HL-60 (cell line): ENCODE measurements at regions not wholly inside any gene's neighbourhood (a gene's known extent, or its start where the extent isn't known, plus 50 kb on each side); places are given as distances from the start of the nearest gene placed in this dataset.

Experiments used
- DNase-seq, 2 experiments: peaks; one replicate each; pipeline ENCODE4 v3.0.0-alpha.2; 2010 to 2020; ENCODE audit warnings: low read depth in 1 of 2, low spot score in 1 of 2
- H3K27ac ChIP-seq: fragments of 250-450 bp; sonication (Bioruptor Pico); replicated peaks from 2 replicates; pipeline ENCODE4 v1.5.1; 2020; ENCODE audit warnings: mild to moderate bottlenecking, moderate library complexity
- H3K27me3 ChIP-seq: fragments of 250-450 bp; sonication (Bioruptor Pico); 2 replicates; pipeline ENCODE4 v1.5.1; 2021; ENCODE audit warnings: mild to moderate bottlenecking, moderate library complexity; ENCODE audit not compliant: insufficient read depth, poor library complexity, severe bottlenecking
- H3K4me3 ChIP-seq: replicated peaks from 2 replicates; pipeline ENCODE4 v1.5.1; 2011; ENCODE audit warnings: mild to moderate bottlenecking, control low read depth, low read length; ENCODE audit not compliant: insufficient read depth
- GABPA ChIP-seq: IDR thresholded peaks from 2 replicates; pipeline ENCODE4 v1.6.1; 2012; ENCODE audit warnings: low read depth
- POLR2AphosphoS5 ChIP-seq: IDR thresholded peaks from 2 replicates; pipeline ENCODE4 v1.6.1; 2012; ENCODE audit warnings: low read depth
- SPI1 ChIP-seq: IDR thresholded peaks from 2 replicates; pipeline ENCODE4 v1.6.1; 2012; ENCODE audit warnings: low read depth, mild to moderate bottlenecking, borderline replicate concordance
- TF ChIP-seq, protein P1 (sequence below): IDR thresholded peaks from one replicate; pipeline ENCODE4 v1.5.1; 2011; ENCODE audit warnings: low read length, control low read depth, inconsistent platforms; ENCODE audit not compliant: insufficient read depth
- TF ChIP-seq, protein P2 (sequence below): IDR thresholded peaks from 2 replicates; pipeline ENCODE4 v1.6.1; 2012; ENCODE audit warnings: low read depth; ENCODE audit not compliant: insufficient replicate concordance

DNA sequence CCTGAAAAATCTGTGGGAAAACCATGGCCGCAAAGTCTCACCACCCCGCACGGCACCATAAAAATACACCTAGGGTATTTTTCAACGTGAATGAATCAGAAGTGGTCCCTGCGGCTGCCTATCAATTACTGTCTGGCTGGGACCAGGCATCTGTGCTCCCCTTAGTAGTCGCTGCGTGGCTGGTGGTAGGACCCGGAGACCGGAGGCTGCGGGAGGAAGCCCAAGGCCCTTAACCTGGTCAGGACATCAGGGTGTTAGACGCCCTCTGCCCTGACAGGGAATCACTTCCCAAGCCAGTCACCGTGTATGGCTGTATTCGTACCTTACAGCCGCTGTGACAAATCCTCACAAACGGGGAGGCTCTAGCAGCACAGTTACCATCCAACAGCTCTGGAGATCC lies 141.5 kb upstream of the PPP2R2D start:
- TF ChIP-seq POLR2AphosphoS5 (no peak), SPI1 (no peak), GABPA (no peak)
- DNase-seq, result no peak
- Histone ChIP-seq H3K27me3 (no peaks in the 10 kb centered on the region), H3K27ac (no peak overlapping the region), H3K4me3 (no peak overlapping the region)

DNA sequence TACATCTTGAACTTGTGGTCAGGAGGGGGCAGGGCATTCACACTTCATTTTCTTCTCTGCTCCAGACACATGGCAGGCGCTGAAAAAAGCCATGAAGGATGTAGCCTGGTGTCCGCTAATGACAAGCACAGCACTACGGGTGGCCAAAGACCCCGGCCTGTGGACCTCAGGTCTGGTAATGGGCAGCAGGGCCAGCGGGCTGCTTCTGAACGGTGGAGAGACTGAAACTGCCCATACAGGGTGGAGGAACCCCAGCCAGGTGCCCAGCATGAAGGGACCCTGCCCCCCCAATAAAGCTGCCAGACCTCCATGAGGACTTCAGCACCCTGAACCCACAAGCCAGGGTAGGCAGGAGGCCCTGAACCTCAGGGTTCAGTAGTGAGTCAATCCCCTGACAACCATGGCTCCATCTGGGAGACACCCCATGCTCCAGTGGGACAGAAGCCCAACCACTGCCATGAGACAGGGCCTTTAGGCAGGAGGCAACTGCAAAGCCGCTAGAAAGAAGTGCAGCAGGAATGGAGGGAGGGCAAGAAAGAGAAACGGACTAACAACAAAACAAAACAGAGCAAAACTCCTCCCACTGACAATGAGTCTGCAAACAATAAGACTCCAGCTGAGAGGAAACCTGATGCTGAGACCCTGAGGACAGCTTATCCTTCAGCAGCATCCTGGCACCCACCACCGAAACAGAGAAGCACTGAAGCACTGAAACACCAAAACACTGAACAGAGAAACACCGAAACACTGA lies 140.2 kb upstream of the PPP2R2D start:
- Histone ChIP-seq H3K27ac (no peak overlapping the region), H3K27me3 (no peaks in the 10 kb centered on the region), H3K4me3 (no peak overlapping the region)
- DNase-seq, result no peak
- TF ChIP-seq, protein P1, sequence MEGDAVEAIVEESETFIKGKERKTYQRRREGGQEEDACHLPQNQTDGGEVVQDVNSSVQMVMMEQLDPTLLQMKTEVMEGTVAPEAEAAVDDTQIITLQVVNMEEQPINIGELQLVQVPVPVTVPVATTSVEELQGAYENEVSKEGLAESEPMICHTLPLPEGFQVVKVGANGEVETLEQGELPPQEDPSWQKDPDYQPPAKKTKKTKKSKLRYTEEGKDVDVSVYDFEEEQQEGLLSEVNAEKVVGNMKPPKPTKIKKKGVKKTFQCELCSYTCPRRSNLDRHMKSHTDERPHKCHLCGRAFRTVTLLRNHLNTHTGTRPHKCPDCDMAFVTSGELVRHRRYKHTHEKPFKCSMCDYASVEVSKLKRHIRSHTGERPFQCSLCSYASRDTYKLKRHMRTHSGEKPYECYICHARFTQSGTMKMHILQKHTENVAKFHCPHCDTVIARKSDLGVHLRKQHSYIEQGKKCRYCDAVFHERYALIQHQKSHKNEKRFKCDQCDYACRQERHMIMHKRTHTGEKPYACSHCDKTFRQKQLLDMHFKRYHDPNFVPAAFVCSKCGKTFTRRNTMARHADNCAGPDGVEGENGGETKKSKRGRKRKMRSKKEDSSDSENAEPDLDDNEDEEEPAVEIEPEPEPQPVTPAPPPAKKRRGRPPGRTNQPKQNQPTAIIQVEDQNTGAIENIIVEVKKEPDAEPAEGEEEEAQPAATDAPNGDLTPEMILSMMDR, result no peak
- TF ChIP-seq GABPA, result no peak
- no peak for TF ChIP-seq SPI1
- TF ChIP-seq, protein P2, sequence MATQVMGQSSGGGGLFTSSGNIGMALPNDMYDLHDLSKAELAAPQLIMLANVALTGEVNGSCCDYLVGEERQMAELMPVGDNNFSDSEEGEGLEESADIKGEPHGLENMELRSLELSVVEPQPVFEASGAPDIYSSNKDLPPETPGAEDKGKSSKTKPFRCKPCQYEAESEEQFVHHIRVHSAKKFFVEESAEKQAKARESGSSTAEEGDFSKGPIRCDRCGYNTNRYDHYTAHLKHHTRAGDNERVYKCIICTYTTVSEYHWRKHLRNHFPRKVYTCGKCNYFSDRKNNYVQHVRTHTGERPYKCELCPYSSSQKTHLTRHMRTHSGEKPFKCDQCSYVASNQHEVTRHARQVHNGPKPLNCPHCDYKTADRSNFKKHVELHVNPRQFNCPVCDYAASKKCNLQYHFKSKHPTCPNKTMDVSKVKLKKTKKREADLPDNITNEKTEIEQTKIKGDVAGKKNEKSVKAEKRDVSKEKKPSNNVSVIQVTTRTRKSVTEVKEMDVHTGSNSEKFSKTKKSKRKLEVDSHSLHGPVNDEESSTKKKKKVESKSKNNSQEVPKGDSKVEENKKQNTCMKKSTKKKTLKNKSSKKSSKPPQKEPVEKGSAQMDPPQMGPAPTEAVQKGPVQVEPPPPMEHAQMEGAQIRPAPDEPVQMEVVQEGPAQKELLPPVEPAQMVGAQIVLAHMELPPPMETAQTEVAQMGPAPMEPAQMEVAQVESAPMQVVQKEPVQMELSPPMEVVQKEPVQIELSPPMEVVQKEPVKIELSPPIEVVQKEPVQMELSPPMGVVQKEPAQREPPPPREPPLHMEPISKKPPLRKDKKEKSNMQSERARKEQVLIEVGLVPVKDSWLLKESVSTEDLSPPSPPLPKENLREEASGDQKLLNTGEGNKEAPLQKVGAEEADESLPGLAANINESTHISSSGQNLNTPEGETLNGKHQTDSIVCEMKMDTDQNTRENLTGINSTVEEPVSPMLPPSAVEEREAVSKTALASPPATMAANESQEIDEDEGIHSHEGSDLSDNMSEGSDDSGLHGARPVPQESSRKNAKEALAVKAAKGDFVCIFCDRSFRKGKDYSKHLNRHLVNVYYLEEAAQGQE, result no peak
- no peak for TF ChIP-seq POLR2AphosphoS5

DNA sequence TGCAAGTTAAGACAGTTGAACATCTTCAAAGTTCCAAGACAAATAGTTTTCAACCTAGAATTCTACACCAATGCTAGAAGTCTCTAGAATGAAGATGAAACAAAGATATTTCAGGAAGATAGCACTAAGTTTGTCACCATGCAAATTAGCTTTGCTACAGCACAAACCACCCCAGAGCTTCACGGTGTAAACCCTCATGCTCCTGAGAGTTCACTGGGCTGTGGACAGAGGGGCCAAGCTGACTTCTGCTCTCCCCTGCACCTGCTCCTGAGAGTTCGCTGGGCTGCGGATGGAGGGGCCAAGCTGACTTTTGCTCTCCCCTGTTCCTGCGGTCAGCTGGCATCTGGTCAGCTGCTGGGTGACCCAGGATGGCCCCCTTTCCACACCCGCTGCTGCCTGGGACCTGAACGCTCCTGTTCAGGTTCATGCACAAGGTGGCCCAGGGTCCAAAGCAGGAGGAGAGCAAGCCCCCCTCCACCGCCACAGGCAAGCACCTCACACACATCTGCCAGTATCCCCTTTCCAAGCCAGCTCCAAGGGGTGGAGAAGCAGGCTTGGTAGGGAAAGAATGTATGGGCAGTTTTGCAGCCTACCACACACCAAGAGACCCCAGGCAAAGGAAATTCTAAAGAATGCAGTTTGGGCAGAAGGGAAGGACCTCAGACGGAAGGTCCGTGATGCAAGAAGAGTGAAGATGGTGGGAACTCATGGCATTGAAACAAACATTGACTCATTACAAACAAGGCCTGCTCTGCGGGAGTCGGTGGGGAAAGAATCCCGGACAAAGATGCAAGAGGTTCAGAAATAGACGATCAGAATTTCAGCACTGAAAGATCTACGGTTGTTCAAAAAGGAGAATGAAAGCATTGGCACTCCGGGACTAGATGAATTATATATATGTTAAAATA lies 137.8 kb upstream of the PPP2R2D start:
- Histone ChIP-seq H3K27ac (no peak overlapping the region), H3K4me3 (no peak overlapping the region), H3K27me3 (no peaks in the 10 kb centered on the region)
- no peak for DNase-seq
- TF ChIP-seq SPI1 (no peak), GABPA (no peak), POLR2AphosphoS5 (no peak)
- TF ChIP-seq, protein P2, result no peak
- TF ChIP-seq, protein P1, result no peak

DNA sequence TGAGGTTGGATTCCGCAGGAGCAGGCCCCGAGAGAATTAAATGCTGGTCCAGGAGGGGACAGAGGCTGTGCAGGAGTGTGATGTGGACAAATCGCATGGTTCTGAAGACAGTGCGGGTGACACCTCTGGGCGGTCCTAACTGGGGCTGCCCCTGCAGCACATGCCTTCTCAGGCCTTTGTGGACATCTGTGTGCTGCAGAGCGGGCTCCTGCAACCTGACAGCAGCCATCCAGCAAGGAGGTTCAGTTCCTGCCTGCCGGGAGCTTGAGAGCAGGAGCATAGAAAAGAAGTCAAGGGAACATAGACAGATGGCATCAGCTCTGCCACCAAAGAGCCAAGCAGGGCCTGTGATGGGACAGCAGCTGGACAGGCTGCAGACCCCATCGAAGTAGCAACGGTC lies 135.9 kb upstream of the PPP2R2D start:
- no peak overlapping the region for H3K4me3 ChIP-seq
- TF ChIP-seq, protein P2, result no peak
- no peak for TF ChIP-seq POLR2AphosphoS5
- no peak for TF ChIP-seq GABPA
- TF ChIP-seq SPI1, result no peak
- TF ChIP-seq, protein P1, result no peak
- H3K27me3 ChIP-seq, result no peaks in the 10 kb centered on the region
- no peak overlapping the region for H3K27ac ChIP-seq
- DNase-seq, result no peak
